ENCODE measurements at regions not wholly inside any gene's neighbourhood (a gene's known extent, or its start where the extent isn't known, plus 50 kb on each side); places are given as distances from the start of the nearest gene placed in this dataset.

DNA sequence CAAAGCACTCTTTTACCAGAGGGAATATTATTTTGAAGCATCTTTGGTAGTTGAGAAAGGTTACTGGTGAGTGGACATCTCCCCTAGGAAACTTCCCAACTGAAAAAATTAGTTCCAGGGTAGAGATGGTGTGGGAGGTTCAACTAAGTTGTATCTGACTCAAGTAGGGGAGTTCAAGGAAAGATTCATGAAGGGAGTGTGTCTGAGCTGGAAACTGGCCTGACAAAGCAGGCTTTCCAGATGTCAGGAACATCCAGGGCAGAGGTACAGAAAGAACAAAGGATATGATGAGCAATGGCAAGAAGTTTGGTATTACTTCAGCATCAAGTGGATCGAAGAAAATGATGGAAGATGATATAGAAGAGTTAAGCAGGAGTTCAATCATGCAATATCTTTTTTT is 458.0 kb upstream of the RIOK2 start:
- POLR2A ChIA-PET = no interaction called here
- CTCF ChIA-PET = no interaction called here

DNA sequence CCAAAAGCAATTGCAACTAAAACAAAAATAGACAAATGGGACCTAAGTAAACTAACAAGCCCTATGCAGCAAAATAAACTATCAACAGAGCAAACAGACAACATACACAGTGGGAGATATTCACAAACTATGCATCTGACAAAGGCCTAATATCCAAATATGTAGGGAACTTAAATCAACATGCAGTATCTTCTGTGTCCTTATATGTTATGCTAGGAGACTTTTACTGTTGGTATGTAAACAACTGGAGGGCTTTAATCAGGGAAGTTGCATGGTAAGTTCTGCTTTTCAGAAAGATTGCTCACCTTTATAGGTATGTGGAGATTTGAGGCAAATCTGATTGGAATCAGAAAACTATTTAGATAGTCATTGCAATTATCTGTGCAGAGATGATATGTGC is 461.2 kb upstream of the RIOK2 start:
- TF ChIP-seq SUZ12 (IDR thresholded peaks at IDR 0.05) (no peak), ARNT (IDR thresholded peaks at IDR 0.05) (no peak), TARDBP (IDR thresholded peaks at IDR 0.05) (no peak)
- ChIA-PET CTCF (no interaction called here), POLR2A (no interaction called here)
- no peak for DNase-seq (ENCODE audit: extremely low spot score)

More for the DNA sequence above, 458.0 kb upstream of the RIOK2 start:
- DNase-seq (ENCODE audit: extremely low spot score) = no peak
- TF ChIP-seq L3MBTL2 (conservative IDR thresholded peaks at IDR 0.05) (no peak), LEF1 (IDR thresholded peaks at IDR 0.05; ENCODE audit: borderline replicate concordance) (no peak), SP1 (IDR thresholded peaks at IDR 0.05) (no peak), FOXA1 (IDR thresholded peaks at IDR 0.05) (no peak), HDGF (IDR thresholded peaks at IDR 0.05; ENCODE audit: borderline replicate concordance) (no peak), NFRKB (IDR thresholded peaks at IDR 0.05) (no peak), BHLHE40 (IDR thresholded peaks at IDR 0.05; ENCODE audit: borderline replicate concordance) (no peak), ZNF384 (IDR thresholded peaks at IDR 0.05) (no peak), ELF4 (IDR thresholded peaks at IDR 0.05) (no peak), SUZ12 (IDR thresholded peaks at IDR 0.05) (no peak), FOXK2 (IDR thresholded peaks at IDR 0.05) (no peak), ARNT (IDR thresholded peaks at IDR 0.05) (no peak), FOXM1 (IDR thresholded peaks at IDR 0.05; ENCODE audit: borderline replicate concordance) (no peak), TARDBP (IDR thresholded peaks at IDR 0.05) (no peak), CTBP1 (IDR thresholded peaks at IDR 0.05; ENCODE audit: borderline replicate concordance) (no peak)
- TF ChIP-seq, protein P1, sequence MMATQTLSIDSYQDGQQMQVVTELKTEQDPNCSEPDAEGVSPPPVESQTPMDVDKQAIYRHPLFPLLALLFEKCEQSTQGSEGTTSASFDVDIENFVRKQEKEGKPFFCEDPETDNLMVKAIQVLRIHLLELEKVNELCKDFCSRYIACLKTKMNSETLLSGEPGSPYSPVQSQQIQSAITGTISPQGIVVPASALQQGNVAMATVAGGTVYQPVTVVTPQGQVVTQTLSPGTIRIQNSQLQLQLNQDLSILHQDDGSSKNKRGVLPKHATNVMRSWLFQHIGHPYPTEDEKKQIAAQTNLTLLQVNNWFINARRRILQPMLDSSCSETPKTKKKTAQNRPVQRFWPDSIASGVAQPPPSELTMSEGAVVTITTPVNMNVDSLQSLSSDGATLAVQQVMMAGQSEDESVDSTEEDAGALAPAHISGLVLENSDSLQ (IDR thresholded peaks at IDR 0.05) = no peak

DNA sequence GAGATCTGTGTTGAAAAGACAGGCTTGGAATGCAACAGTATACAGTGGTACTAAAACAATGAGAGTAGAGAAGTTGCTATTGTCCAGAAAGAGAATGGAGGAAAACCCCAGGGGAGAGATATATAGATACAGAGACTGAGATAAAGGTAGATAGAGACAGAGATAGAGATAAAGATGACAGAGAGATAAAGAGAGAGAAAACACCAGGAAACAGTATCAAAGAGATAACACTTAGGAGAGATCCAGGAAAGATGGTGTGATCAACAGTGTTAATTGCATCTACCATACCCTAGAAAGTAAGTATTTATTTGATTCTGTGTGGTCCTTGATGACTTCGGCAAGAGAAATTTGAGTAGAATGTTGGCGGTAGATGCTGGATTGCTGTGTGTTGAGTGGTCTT is 461.8 kb upstream of the RIOK2 start:
- ChIA-PET POLR2A (no interaction called here), CTCF (no interaction called here)
- no peak for DNase-seq (ENCODE audit: extremely low spot score)
- TF ChIP-seq FOXM1 (IDR thresholded peaks at IDR 0.05; ENCODE audit: borderline replicate concordance) (no peak), HDGF (IDR thresholded peaks at IDR 0.05; ENCODE audit: borderline replicate concordance) (no peak), FOXK2 (IDR thresholded peaks at IDR 0.05) (no peak), FOXA1 (IDR thresholded peaks at IDR 0.05) (no peak), CTBP1 (IDR thresholded peaks at IDR 0.05; ENCODE audit: borderline replicate concordance) (no peak), TARDBP (IDR thresholded peaks at IDR 0.05) (no peak)

DNA sequence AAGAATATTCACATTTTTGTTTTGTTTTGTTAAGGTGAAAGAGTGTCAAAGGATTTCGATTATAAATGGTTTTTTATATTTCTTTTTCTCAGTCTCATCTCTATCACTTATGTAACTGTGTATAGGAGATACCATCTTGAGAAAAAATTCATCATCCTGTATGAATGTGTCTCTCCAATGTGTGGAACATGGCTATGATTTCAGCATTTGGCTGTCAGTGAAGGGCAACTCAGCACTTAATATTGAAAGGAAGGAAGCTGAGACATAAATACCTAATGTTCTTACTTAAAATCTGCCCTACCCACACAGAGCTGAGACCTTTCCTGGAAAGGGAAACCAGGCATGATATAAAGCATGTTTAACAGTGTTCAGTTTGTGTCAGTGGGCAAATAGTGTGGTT is 474.2 kb upstream of the RIOK2 start:
- DNase-seq (ENCODE audit: extremely low spot score) = no peak
- TF ChIP-seq NFRKB (IDR thresholded peaks at IDR 0.05) (no peak), HDGF (IDR thresholded peaks at IDR 0.05; ENCODE audit: borderline replicate concordance) (no peak), TARDBP (IDR thresholded peaks at IDR 0.05) (no peak), FOXA1 (IDR thresholded peaks at IDR 0.05) (no peak), SP1 (IDR thresholded peaks at IDR 0.05) (no peak), CTBP1 (IDR thresholded peaks at IDR 0.05; ENCODE audit: borderline replicate concordance) (no peak)
- TF ChIP-seq, protein P1 (IDR thresholded peaks at IDR 0.05) = no peak
- CTCF ChIA-PET = no interaction called here
- POLR2A ChIA-PET = no interaction called here

- DNase-seq (ENCODE audit: extremely low spot score) = no peak
- TF ChIP-seq FOXK2 (IDR thresholded peaks at IDR 0.05) = no peak
- TF ChIP-seq SUZ12 (IDR thresholded peaks at IDR 0.05) = no peak
- TF ChIP-seq L3MBTL2 (conservative IDR thresholded peaks at IDR 0.05) = no peak
- TF ChIP-seq LEF1 (IDR thresholded peaks at IDR 0.05; ENCODE audit: borderline replicate concordance) = no peak
- TF ChIP-seq ELF4 (IDR thresholded peaks at IDR 0.05) = no peak
- ChIA-PET POLR2A (no interaction called here), CTCF (no interaction called here)
Measured at GRCh38 chr5:97658116-97658900, 475.3 kb upstream of the RIOK2 start.

DNA sequence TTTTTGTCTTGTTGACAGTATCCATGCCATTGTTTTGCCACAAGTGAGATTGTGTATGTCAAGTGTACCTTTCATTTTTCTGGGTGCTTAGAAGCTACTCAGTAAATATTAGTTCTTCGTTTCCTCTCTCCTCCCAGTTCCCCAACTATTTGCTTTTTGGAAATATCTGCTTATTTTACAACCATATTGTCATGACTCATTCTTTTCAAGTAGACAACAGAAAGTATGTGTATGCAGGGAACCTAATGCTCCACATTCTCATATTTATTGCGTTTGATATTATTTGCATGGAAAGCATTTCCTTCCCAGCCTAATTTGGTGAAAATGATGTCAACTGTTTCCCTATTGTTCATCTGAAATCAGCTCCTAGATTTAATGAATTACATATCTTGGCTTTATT is 483.7 kb upstream of the RIOK2 start:
- no peak for DNase-seq (ENCODE audit: extremely low spot score)
- CTCF ChIA-PET = no interaction called here
- TF ChIP-seq LEF1 (IDR thresholded peaks at IDR 0.05; ENCODE audit: borderline replicate concordance) (no peak), BHLHE40 (IDR thresholded peaks at IDR 0.05; ENCODE audit: borderline replicate concordance) (no peak), SUZ12 (IDR thresholded peaks at IDR 0.05) (no peak), ARNT (IDR thresholded peaks at IDR 0.05) (no peak), FOXM1 (IDR thresholded peaks at IDR 0.05; ENCODE audit: borderline replicate concordance) (no peak), ZNF384 (IDR thresholded peaks at IDR 0.05) (no peak), HDGF (IDR thresholded peaks at IDR 0.05; ENCODE audit: borderline replicate concordance) (no peak), L3MBTL2 (conservative IDR thresholded peaks at IDR 0.05) (no peak), ELF4 (IDR thresholded peaks at IDR 0.05) (no peak), FOXK2 (IDR thresholded peaks at IDR 0.05) (no peak), CTBP1 (IDR thresholded peaks at IDR 0.05; ENCODE audit: borderline replicate concordance) (no peak)
- POLR2A ChIA-PET = no interaction called here

DNA sequence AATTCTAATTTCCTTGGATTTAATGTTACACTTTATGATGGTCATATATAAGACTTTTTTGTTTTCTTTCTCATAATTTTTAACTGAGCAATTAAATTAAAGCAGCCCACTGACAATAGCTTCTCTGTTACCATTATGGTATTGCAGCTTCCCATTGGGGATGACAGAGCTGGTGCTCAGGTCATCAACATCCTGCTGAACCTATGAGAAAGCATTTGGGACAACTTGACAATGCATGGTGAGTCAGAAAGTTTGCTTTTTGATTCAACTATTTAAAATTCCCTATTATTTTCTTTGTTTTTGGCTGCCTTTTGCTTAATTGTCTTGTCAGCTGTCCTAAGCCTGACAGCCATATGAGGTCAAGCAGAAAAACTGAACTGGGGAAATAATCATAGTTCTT is 487.4 kb upstream of the RIOK2 start:
- TF ChIP-seq ELF4 (IDR thresholded peaks at IDR 0.05) (no peak), LEF1 (IDR thresholded peaks at IDR 0.05; ENCODE audit: borderline replicate concordance) (no peak), BHLHE40 (IDR thresholded peaks at IDR 0.05; ENCODE audit: borderline replicate concordance) (no peak), HDGF (IDR thresholded peaks at IDR 0.05; ENCODE audit: borderline replicate concordance) (no peak), L3MBTL2 (conservative IDR thresholded peaks at IDR 0.05) (no peak), NFRKB (IDR thresholded peaks at IDR 0.05) (no peak), SUZ12 (IDR thresholded peaks at IDR 0.05) (no peak), ARNT (IDR thresholded peaks at IDR 0.05) (no peak), ZNF384 (IDR thresholded peaks at IDR 0.05) (no peak), FOXA1 (IDR thresholded peaks at IDR 0.05) (no peak), CTBP1 (IDR thresholded peaks at IDR 0.05; ENCODE audit: borderline replicate concordance) (no peak), FOXM1 (IDR thresholded peaks at IDR 0.05; ENCODE audit: borderline replicate concordance) (no peak), SP1 (IDR thresholded peaks at IDR 0.05) (no peak), TARDBP (IDR thresholded peaks at IDR 0.05) (no peak), FOXK2 (IDR thresholded peaks at IDR 0.05) (no peak)
- TF ChIP-seq, protein P1 (IDR thresholded peaks at IDR 0.05) = no peak
- POLR2A ChIA-PET = no interaction called here

More for the DNA sequence above, 487.4 kb upstream of the RIOK2 start:
- no peak for DNase-seq (ENCODE audit: extremely low spot score)
- CTCF ChIA-PET = no interaction called here
